ENCODE measurements at regions not wholly inside any gene's neighbourhood (a gene's known extent, or its start where the extent isn't known, plus 50 kb on each side); places are given as distances from the start of the nearest gene placed in this dataset.
A peak's percentile ranks its signal among the peaks of the same experiment; 100 is the strongest.
"Not testable (repeated sequence)": the region's sequence is repeated elsewhere in the genome, so short reads cannot be mapped to it uniquely, and the experiment has no call there.

DNA sequence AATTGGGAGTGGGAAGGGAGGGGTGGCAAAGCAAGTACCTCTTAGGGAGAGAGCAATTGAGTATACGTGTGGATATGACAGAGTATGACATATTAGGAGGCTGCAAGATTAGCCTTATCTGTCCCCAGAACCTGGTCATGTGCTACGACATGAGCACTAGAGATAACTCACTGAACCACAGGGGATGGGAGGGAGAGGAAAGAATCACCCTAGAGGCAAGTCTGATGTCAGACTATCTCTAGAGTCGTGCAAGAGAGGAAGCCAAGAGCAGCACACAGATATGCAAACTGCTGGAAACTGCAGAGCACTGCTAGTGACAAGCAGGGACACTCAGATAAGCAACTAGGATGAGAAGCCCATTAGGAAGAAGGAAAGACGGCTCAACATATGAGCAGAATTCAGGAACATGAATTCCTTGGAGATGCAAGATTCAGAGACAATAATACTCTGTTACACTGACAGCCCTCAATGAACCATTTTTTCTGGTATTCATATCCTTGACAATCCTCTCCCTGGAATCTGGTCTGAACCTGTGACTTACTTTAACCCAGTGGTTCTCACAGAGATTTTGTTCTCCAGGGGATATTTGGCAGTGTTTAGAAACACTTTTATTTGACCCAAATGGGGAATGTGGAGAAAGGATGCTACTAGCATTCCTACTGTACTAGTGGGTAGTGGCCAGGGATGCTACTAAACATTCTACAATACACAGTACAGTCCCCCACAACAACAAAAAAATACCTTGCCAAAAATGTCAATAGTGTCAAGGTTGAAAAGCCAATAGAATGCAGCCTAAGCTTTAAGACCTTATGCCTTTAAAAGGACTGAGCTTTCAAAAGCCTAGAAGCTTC is 84.0 kb upstream of the BMP2K start:
- DNase-seq: no peak

DNA sequence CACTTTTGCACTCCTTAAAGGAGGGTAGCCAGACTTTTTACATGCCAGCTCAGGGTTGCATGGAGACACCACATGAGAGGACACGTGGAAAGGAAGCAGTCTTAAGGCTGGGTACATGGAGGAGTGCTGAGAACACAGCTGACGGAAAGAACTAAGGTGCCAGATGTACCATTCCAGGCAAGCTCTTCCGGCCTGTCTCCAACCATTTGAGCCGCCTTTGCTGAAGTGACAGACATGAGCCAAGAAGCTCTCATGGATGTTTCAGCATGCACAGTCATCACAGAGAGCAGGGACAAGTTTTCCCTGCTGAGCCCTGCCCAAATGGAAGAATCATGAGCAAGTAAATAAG is 83.4 kb upstream of the BMP2K start:
- no peak for DNase-seq

DNA sequence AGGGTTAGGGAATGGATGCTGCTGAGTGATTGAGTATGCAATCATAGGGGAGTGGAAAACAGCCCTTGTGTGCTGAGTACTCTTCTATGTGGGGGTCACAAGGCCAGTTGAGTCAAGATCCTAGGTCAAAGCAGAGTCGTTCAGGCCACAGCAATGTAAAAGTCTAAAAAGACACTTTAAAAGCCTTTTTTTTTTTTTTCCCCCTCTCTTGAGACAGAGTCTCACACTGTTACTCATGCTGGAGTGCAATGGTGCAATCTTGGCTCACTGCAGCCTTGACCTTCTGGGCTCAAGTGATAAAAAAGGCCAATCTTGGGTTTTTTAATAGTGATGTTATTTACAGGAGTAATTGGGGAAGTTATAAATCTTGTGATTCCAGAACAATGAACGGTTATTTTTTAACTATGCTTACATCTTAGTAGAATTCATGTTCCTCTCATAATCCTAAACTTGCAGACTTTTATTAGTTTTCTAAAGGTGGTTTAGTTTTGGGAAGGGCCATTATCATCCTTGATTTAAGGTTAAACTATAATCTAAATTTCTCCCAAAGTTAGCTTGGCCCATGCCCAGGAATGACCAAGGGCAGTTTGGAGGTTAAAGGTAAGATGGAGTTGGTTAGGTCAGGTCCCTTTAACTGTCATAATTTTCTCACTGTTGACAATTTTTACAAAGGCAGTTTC is 82.2 kb upstream of the BMP2K start:
- peak; percentile 14 for DNase-seq

DNA sequence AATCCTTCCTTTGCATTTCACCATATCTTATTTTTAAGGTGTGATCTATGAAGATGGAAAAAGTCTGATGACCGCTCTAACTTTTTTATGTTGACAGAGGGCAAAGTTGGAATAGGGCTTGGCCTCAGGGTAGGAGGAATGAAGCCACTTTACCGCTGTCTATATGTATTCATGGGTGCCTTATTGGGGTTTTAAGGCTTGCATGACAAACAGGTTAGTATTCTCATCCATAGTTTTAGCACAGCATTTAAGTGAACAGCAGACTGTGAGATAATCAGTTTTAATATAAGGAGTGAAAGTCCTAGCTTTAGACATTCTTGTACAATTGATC is 81.7 kb upstream of the BMP2K start:
- DNase-seq: no peak

DNA sequence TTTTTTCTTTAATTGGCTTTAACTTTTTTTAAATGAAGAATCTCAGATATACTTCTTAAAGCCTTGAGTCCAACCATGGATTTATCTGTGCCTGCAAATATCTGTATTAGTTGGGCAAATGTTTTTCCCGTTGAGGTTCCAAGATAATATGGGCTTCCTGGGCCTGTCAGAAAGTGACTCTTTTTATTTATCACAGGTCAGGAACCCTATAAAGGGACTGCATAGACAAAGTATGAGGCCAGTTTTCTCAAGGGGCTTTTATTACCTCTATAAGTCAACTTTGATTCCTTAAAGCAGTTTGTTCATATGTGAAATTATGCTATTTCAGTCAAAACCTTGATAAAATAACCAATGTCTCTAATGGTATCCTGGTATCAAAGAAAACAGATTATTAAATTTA is 80.2 kb upstream of the BMP2K start:
- DNase-seq: no peak

DNA sequence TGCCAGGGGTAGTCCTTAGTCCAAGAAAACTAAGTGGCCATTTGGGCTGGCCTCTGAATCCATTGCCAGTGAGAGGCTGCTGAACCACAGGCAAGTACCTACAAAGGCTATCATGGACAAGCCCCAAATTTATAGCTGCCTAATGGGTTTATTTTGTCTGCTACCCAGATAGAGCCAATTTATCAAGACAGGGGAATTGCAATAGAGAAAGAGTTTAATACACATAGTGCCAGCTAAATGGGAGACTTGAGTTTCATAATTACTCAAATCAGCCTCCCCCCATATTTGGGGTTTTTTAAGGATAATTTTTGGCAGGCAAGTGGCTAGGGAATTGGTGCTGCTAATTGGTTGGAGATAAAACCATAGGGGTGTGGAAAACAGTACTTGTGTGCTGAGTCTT is 73.1 kb upstream of the BMP2K start:
- no peak for DNase-seq

DNA sequence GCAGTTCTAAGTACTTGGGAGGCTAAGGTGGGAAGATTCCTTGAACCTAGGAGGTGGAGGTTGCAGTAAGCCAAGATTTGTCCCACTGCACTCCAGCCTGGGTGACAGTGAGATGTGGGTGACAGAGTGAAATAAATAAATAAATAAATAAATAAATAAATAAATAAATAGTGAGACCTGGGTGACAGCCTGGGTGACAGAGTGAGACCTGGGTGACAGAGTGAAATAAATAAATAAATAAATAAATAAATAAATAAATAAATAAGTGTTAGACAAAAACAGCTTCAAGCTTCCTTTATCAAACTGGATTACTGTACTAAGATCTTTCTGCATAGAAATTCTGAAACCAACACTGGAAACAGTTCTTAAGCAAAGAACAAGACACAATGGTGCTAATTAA is 71.8 kb upstream of the BMP2K start:
- no peak for DNase-seq

DNA sequence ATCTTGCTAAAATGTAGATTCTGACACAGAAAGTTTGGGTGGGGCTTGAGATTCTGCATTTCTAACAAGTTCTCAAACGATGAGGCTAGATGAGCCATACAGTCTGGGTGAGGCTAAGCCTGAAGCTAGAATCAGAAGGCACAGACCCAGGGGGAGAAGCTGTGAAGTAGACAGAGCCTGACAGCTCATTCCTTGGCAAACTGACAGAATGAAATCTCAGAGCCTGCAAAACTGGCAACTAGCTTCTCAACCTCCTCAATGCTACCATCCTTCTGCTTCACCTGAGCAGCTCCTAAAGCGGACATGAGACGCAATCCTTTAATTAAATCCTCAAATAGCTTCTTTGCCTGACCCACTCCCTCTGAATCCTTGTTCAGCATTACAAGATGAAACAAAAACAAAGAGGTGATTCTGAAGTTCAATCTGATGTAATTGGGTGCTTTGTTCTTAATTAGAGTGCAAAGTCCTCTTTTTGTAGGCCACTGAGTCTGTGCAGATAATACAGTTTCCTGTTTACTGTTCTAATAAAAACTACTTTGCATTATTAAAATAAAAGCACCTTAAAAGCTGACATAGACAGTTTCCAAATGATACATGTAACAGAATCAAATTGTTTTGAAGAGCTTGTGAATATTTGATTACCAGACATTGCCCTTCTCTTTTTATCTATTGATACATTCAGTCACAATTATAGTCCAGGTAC is 71.0 kb upstream of the BMP2K start:
- peak; percentile 74 for DNase-seq

DNA sequence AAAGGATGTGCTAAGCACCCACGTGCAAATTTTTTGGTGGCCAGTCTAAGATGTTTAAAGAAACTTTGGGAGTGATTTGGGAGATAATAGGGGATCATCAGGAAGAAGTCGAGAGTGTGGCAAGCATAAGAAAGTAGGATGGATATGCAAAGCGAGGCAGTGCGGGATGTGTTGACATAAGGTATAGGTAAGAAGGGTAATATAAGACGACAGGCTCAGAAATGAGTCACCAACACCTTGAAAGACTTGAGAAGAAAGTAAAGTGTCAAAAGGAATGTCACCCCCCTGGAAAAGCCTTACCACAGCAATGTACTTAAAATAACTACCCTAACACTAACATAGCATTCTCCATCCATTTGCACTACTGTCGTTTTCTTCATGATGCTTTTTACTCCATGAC is 69.8 kb upstream of the BMP2K start:
- DNase-seq: no peak

DNA sequence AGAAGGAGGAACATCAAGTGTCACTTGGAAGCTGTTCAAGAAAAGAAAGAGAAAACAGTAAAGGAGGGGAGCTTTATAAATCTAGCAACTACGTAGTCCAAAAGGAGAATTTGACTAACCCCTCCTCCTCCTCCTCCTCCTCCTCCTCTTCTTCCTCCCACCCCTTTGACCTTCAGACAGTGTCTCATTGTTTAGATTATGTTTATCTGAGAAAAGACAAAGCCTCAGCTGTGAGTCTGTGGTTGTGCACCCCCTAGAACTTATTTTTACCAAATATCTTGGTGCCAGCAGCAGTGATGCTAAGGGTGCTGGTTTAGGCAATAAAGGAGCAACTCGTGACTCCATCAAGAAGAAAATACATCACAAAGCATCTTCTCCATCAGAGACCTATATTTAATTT is 68.9 kb upstream of the BMP2K start:
- no peak for DNase-seq

DNA sequence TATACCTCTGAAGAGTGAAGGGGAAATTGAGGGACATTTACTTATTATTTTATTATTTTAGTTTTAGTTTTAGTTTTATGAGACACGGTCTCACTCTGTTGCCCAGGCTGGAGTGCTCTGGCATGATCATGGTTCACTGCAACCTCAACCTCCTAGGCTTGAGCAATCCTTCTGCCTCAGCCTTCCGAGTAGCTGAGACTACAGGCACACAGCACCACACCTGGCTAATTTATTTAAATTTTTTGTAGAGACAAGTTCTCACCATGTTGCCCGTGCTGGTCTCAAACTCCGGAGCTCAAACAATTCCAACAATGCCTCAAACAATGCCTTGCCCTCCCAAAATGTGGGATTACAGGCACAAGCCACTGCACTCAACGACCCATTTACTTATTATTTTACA is 68.4 kb upstream of the BMP2K start:
- no peak for DNase-seq

DNA sequence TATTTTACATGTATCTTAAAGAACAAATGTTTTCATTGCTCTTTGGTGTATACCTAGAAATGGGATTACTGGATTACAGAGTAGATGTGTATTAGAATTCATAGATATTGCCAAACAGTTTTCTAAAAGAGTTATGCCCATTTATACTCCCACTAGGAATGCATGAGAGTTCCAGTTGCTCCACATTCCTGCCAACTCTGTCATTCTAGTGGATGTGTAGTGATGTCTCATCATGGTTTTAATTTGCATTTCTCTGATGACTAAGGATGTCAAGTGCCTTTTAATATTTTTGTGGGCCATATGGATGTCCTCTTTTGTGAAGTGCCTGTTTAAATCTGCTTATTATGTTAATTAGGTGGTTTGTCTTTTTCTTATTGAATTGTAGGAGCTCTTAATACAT is 65.6 kb upstream of the BMP2K start:
- DNase-seq: peak; percentile 46

DNA sequence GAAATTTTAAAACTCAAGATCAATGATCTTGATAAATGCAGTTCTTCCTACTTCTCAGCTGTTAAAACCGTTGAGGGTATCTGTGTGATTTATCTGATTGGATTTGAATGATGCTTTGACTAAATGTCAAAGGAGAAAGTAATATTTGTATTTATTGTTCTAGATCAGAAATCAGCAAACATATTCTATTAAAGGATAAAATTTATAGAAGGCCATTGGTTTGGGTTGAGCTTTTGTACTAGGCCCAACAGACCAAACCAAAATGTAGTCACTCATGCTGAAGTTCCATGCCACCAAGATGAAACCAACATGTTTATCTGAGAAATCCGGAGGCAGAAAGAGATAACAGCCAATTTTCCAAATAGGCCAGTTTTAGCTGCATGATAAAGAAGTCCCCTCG is 64.5 kb upstream of the BMP2K start:
- no peak for DNase-seq

DNA sequence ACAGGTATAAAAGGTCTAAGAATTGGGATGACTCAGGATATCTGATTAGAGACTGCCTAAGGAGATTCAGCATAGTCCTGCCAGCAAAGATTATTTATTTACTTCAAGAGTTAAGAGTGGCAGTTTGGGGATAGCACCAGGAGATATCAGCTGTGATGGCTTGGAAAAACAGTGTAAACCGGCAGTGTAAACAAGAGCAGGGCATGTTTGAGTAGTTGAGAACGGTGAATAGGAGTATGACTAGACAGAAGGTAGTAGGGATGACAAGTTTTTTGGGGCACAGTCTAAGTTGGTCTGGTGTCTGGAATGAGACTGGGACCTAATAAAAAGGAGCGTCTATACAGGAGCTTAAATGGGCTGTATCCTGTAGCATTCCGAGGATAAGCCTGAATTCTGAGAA is 61.6 kb upstream of the BMP2K start:
- DNase-seq: not testable (repeated sequence)

DNA sequence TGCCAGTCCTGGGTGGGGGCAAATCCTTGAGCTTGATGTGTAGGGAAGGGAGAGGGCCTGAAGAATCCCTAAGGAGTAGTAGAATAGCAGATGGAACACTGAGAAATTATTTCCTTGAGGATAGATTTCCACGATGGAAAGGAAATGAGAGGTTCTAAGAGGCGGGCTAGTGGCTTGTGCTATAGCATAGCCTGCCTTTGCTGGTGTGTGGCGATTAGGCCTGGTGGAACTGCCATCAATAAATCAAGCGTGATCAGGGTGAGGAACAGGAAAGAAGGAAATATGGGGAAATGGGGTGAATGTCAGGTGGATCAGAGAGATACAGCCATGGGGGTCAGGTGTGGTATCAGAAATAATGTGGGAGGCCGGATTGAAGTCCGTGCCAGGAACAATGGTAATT is 60.8 kb upstream of the BMP2K start:
- DNase-seq: not testable (repeated sequence)

DNA sequence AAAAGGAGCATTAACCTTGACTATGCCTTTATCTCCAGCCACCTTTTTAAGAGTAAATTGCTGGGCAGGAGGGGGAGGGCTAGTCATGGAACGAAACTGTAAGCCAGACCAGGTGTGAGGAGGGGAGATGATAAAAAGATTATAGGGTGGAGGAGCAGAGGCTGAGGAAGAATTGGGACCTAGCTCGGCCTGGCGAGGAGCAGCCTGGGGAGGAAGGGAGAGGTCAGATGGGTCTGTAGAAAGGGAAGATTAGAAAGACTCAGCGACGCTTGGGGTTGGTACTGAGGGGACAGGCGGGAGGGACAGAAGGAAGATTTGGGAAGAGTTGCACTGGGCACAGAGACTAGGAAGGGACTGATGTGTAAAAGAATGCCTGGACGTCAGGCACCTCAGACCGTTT is 58.4 kb upstream of the BMP2K start:
- not testable (repeated sequence) for DNase-seq

DNA sequence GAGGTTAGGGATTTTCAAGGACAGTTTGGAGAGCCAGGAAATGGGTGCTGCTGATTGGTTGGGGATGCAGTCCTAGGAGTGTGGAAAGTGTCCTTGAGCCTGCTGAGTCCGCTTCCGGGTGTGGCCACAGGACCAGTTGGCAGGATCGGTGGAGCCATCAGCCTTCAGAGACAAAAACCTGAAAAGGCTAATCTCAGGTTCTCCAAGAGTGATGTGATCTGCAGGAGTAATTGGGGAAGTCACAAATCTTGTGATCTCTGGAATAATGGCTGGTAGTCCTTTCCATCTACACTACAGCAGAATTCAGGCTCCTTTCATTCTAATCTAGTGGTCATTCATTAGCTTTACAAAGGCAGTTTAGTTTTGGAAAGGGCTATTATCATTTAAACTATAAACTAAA is 55.9 kb upstream of the BMP2K start:
- no peak for DNase-seq

DNA sequence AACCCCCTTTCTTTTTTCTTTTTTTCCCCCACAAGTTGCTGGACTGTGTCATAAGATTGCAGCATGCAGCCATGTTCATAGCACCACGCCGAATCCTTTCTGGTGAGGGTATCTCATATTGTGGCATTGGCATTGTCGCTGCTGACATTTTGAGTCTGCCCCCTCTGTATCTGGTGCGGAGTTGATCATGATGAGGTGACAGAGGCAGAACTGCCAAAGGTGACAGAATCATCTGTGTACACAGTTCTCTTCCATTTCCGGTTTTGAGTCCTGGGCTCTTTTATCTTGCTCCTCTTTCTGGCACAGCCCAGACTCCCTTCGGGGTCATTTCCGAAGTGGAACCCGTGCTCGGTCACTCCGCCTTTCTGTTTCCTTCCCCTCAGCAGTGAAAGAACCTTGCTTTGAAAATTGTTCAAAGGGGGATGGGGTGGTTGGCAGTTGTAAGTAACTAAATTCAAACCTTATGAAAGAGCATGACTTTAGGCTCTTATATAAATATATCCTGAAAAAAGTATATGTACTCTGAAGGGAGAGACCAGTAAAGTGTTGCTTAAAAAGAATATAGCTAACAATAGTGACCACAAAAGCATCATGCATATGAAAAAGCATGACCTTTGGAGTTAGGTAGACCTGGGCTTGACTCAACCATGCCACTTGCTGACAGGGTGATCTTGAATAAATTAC is 55.0 kb upstream of the BMP2K start:
- no peak for DNase-seq

DNA sequence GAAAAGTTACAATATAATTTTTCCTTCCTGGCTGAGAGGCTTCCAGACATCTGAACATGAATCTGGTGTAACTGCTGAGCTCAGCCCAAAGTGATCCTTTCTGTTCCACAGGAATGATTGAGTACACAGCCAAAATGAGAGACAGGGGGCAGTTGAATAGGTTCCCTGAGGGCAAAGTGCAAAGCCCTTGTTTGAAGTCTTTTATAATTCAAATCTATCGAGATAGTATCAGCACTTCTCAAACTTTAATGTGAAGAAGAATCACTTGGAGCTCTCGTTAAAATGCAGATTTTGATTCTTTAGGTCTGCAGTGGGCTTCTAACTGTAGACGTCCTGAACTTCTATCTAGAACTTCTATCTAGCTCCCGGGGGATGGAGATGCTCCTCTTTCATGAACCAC is 54.4 kb upstream of the BMP2K start:
- no peak for DNase-seq

DNA sequence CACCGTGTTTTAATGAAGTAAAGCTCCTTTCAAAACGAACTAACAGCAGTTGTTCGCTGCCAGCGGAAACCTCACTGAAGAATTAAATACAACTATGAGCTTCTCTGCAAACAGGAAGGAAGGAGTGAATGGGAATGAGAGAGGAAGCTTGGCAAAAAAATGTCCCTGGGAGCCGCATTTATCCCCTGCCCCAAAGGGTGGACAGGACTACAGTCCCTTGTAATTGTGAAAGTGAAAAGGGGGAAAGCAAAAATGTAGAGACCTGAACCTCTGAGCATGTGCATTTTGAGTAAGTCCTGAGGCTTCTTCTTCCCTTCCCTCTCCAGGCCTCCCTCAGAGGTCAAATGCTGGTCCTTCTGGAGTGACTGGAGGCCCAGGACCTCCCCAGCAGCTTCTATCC is 53.8 kb upstream of the BMP2K start:
- no peak for DNase-seq

DNA sequence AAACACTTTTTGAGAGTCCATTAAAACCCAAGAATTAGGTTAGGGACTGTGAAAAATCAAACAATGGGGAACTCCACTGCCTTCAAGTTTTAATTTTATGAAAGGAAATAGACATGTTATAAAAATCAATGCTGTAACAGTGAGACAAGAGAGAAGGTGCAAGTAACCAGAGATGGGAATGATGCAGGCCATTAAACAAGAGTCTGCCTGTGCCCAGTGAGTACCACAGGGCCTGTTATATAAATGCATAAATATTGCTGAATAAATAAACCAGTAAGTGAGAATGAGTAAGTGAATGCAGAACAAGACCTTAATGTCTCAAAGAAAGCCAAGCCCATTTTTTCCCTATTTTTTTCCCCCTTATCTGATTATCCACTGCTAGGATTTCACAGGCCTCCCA is 53.3 kb upstream of the BMP2K start:
- DNase-seq: no peak
